ENCODE measurements at regions not wholly inside any gene's neighbourhood (a gene's known extent, or its start where the extent isn't known, plus 50 kb on each side); places are given as distances from the start of the nearest gene placed in this dataset.

GRCh38 chr12:34311337-34311736, 289.0 kb downstream of the ALG10 start:
- ChIA-PET POLR2A (no interaction called here), CTCF (no interaction called here)
- Histone ChIP-seq H3K36me3 (ENCODE audit: control insufficient read depth in 2 of 2, insufficient read depth in 1 of 2, low read length in 2 of 2) (no peaks in the 10 kb centered on the region), H3K4me1 (ENCODE audit: control insufficient read depth, insufficient read depth, low read length) (no peaks in the 10 kb centered on the region), H3K9me3 (ENCODE audit: control insufficient read depth, insufficient read depth, low read depth, low read length) (no peaks in the 10 kb centered on the region), H3K27ac (ENCODE audit: extremely low read depth, low read depth, low read length) (no peak overlapping the region), H3K4me3 (ENCODE audit: low read depth, low read length) (no peak overlapping the region)
- no peak for TF ChIP-seq ZNF10 (tag by site-specific recombination; IDR thresholded peaks at IDR 0.05)
- TF ChIP-seq SCRT2 (tag by site-specific recombination; IDR thresholded peaks at IDR 0.05): peak; percentile 28; the same call in 1 of the 2 replicates
- no peak for TF ChIP-seq ZNF19 (tag by site-specific recombination; IDR thresholded peaks at IDR 0.05; ENCODE audit: low read depth)
- TF ChIP-seq ZNF302 (tag by site-specific recombination; IDR thresholded peaks at IDR 0.05; ENCODE audit: low read depth): no peak
- TF ChIP-seq ZNF239 (tag by site-specific recombination; IDR thresholded peaks at IDR 0.05): no peak

GRCh38 chr12:34327671-34328070, 305.4 kb downstream of the ALG10 start:
- H3K9me3 ChIP-seq (ENCODE audit: control insufficient read depth, insufficient read depth, low read depth, low read length): no peaks in the 10 kb centered on the region
- no peak for TF ChIP-seq ZNF777 (tag by site-specific recombination; IDR thresholded peaks at IDR 0.05; ENCODE audit: borderline replicate concordance)
- TF ChIP-seq ZNF404 (tag by site-specific recombination; IDR thresholded peaks at IDR 0.05): no peak
- TF ChIP-seq ZNF132 (tag by site-specific recombination; IDR thresholded peaks at IDR 0.05; ENCODE audit: borderline replicate concordance): no peak
- TF ChIP-seq ZNF549 (tag by site-specific recombination; IDR thresholded peaks at IDR 0.05): no peak
- TF ChIP-seq BCL6B (tag by site-specific recombination; IDR thresholded peaks at IDR 0.05): no peak
- no peak for TF ChIP-seq ZNF660 (tag by site-specific recombination; IDR thresholded peaks at IDR 0.05)
- TF ChIP-seq GLIS2 (tag by site-specific recombination; IDR thresholded peaks at IDR 0.05): no peak
- TF ChIP-seq ZNF169 (tag by site-specific recombination; IDR thresholded peaks at IDR 0.05): no peak
- no peak for TF ChIP-seq KLF9 (tag by site-specific recombination; IDR thresholded peaks at IDR 0.05; ENCODE audit: low read depth)
- TF ChIP-seq ZBTB6 (tag by site-specific recombination; IDR thresholded peaks at IDR 0.05): no peak
- TF ChIP-seq BCL11A (tag by site-specific recombination; IDR thresholded peaks at IDR 0.05; ENCODE audit: low read depth): no peak
- TF ChIP-seq ZBTB10 (tag by site-specific recombination; IDR thresholded peaks at IDR 0.05): no peak
- TF ChIP-seq ZNF140 (tag by site-specific recombination; IDR thresholded peaks at IDR 0.05): no peak
- no peak for TF ChIP-seq HOXA7 (CRISPR knock-in tag; IDR thresholded peaks at IDR 0.05; ENCODE audit: borderline replicate concordance)
- TF ChIP-seq ZNF354C (tag by site-specific recombination; IDR thresholded peaks at IDR 0.05; ENCODE audit: borderline replicate concordance, low read depth): no peak
- no peak for TF ChIP-seq ZNF544 (tag by site-specific recombination; IDR thresholded peaks at IDR 0.05)
- no peak for TF ChIP-seq KLF17 (tag by site-specific recombination; IDR thresholded peaks at IDR 0.05)
- H3K4me1 ChIP-seq (ENCODE audit: control insufficient read depth, insufficient read depth, low read length): no peaks in the 10 kb centered on the region
- no peak overlapping the region for H3K4me3 ChIP-seq (ENCODE audit: low read depth, low read length)
- H3K36me3 ChIP-seq (ENCODE audit: control insufficient read depth in 2 of 2, insufficient read depth in 1 of 2, low read length in 2 of 2): no peaks in the 10 kb centered on the region
- POLR2A ChIA-PET: no interaction called here
- CTCF ChIA-PET: no interaction called here
- H3K27ac ChIP-seq (ENCODE audit: extremely low read depth, low read depth, low read length): no peak overlapping the region
